ENCODE measurements at regions not wholly inside any gene's neighbourhood (a gene's known extent, or its start where the extent isn't known, plus 50 kb on each side); places are given as distances from the start of the nearest gene placed in this dataset.

DNA sequence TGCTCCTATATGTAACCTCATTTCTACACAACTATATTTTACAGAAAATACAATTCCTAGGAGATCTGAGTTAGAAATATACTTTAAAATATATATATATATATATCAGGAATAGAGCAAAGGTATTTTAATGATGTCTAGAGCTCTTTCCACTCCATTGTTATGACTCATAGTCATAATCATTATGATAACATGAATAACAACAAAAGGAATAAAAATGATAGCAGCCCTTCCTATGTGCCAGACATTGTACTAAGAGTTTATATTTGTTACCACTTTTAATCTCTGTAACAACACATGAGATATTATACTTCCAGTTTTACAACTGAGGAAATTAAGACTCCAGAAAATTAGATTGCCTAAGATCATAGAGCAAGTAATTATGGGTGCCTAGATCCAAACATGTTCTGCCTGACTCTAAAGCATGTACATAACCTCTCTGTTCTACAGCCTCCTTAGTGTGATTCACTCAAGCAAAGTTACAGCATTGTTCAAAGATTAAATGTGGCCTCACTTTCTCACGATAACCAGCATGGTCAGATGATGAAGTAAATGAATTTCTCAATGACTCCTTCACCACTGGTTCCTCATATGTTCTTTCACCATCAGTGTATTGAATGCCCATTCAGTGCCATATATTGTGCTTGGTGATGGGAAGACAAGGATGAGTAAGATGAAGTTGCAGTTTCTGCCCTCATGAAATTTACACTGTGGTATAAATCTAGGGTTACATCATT is 452.1 kb downstream of the EFNA5 start:
- peaks cover 12% of the 10 kb centered on the region for H3K4me1 ChIP-seq (ENCODE audit: control insufficient read depth, insufficient read depth, low read length)
- H3K27me3 ChIP-seq (ENCODE audit: control insufficient read depth in 1 of 2, insufficient read depth in 2 of 2, low read length in 2 of 2), result no peaks in the 10 kb centered on the region
- H3K9ac ChIP-seq (ENCODE audit: low read length in 2 of 2), result no peak overlapping the region
- H3K36me3 ChIP-seq (ENCODE audit: control insufficient read depth in 2 of 2, insufficient read depth in 2 of 2, low read length in 2 of 2), result no peaks in the 10 kb centered on the region
- H3K9me3 ChIP-seq (ENCODE audit: control insufficient read depth in 2 of 2, low read length in 2 of 2), result no peaks in the 10 kb centered on the region
- H3K4me3 ChIP-seq (ENCODE audit: low read length in 2 of 2), result no peak overlapping the region
- peak overlapping the region; percentile 50 for H3K27ac ChIP-seq (ENCODE audit: low read length)

DNA sequence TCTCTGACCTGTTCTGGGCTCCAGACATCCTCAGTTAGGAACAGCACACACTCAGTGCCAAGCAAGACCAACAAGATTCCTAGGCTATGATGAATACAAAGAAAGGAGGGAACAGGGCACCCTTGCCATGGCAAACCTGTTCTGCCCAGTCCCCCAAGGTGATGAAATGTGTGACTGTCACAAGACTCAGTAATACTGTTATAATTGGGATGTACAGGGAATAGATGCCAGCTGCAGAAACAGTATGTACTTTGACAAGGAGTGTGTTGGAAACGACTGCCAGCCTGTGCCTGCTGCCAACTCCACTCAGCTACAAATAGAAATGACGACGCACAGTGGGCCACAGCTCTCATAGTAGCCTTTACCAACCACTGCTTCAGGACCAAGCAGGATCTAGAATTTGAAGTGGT is 453.0 kb downstream of the EFNA5 start:
- H3K27me3 ChIP-seq (ENCODE audit: control insufficient read depth in 1 of 2, insufficient read depth in 2 of 2, low read length in 2 of 2), result no peaks in the 10 kb centered on the region
- peaks cover 12% of the 10 kb centered on the region for H3K4me1 ChIP-seq (ENCODE audit: control insufficient read depth, insufficient read depth, low read length)
- H3K9me3 ChIP-seq (ENCODE audit: control insufficient read depth in 2 of 2, low read length in 2 of 2), result no peaks in the 10 kb centered on the region
- H3K4me3 ChIP-seq (ENCODE audit: low read length in 2 of 2), result peak overlapping the region; percentile 3 to 37
- no peaks in the 10 kb centered on the region for H3K36me3 ChIP-seq (ENCODE audit: control insufficient read depth in 2 of 2, insufficient read depth in 2 of 2, low read length in 2 of 2)
- H3K9ac ChIP-seq (ENCODE audit: low read length in 2 of 2), result no peak overlapping the region
- H3K27ac ChIP-seq (ENCODE audit: low read length), result peak overlapping the region; percentile 53

GRCh38 chr5:107216587-107216986 is 454.1 kb downstream of the EFNA5 start:
- no peak overlapping the region for H3K4me3 ChIP-seq (ENCODE audit: low read length in 2 of 2)
- H3K27ac ChIP-seq (ENCODE audit: low read length), result no peak overlapping the region
- no peaks in the 10 kb centered on the region for H3K27me3 ChIP-seq (ENCODE audit: control insufficient read depth in 1 of 2, insufficient read depth in 2 of 2, low read length in 2 of 2)
- peaks cover 12% of the 10 kb centered on the region for H3K4me1 ChIP-seq (ENCODE audit: control insufficient read depth, insufficient read depth, low read length)
- no peak overlapping the region for H3K9ac ChIP-seq (ENCODE audit: low read length in 2 of 2)
- H3K9me3 ChIP-seq (ENCODE audit: control insufficient read depth in 2 of 2, low read length in 2 of 2), result no peaks in the 10 kb centered on the region
- H3K36me3 ChIP-seq (ENCODE audit: control insufficient read depth in 2 of 2, insufficient read depth in 2 of 2, low read length in 2 of 2), result no peaks in the 10 kb centered on the region

- Histone ChIP-seq H3K36me3 (ENCODE audit: control insufficient read depth in 2 of 2, insufficient read depth in 2 of 2, low read length in 2 of 2) (no peaks in the 10 kb centered on the region), H3K9ac (ENCODE audit: low read length in 2 of 2) (no peak overlapping the region), H3K4me1 (ENCODE audit: control insufficient read depth, insufficient read depth, low read length) (peaks cover 12% of the 10 kb centered on the region), H3K27me3 (ENCODE audit: control insufficient read depth in 1 of 2, insufficient read depth in 2 of 2, low read length in 2 of 2) (no peaks in the 10 kb centered on the region), H3K9me3 (ENCODE audit: control insufficient read depth in 2 of 2, low read length in 2 of 2) (no peaks in the 10 kb centered on the region), H3K27ac (ENCODE audit: low read length) (no peak overlapping the region), H3K4me3 (ENCODE audit: low read length in 2 of 2) (no peak overlapping the region)
Measured at GRCh38 chr5:107215611-107216010, 455.1 kb downstream of the EFNA5 start.

DNA sequence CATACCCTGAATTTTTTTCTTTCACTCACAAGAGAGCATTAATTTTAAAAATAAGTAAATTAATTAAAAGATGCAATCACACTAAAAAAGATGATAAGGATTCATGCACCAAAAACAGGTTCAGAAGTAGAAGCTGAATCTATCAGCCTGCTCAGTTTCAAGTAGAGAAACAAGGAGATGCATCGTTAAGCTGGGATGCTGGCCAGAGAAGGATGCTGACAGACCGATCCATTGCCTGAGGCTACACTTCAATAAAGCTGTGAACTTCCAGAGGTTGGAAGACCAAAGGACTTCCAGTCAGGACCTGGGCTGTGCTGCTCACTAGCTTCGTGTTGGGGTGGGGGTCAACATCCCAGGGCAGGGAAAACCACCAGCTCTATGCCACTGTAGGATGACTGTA is 457.7 kb downstream of the EFNA5 start:
- Histone ChIP-seq H3K9me3 (ENCODE audit: control insufficient read depth in 2 of 2, low read length in 2 of 2) (no peaks in the 10 kb centered on the region), H3K27ac (ENCODE audit: low read length) (no peak overlapping the region), H3K36me3 (ENCODE audit: control insufficient read depth in 2 of 2, insufficient read depth in 2 of 2, low read length in 2 of 2) (no peaks in the 10 kb centered on the region), H3K4me1 (ENCODE audit: control insufficient read depth, insufficient read depth, low read length) (peaks cover 10% of the 10 kb centered on the region), H3K4me3 (ENCODE audit: low read length in 2 of 2) (no peak overlapping the region), H3K27me3 (ENCODE audit: control insufficient read depth in 1 of 2, insufficient read depth in 2 of 2, low read length in 2 of 2) (no peaks in the 10 kb centered on the region), H3K9ac (ENCODE audit: low read length in 2 of 2) (no peak overlapping the region)

DNA sequence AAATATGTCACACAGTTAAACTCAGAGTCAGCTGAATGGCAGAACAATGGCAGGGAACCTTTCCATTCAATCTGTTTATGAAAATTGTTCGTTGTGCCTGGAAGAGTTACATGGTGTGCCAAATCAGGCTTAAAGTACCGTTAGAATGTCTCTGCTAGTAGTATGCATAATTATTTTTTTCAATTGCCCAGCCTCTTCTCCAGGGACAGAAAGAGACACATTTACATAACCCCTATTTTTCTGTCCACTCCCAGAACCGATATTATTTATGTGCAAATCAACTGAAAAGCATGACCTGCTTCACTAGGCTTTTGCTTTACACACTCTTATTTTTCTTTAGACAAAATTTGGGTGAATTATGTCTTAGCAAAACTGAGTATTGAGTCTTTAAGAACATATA is 459.1 kb downstream of the EFNA5 start:
- H3K4me3 ChIP-seq (ENCODE audit: low read length in 2 of 2), result no peak overlapping the region
- no peaks in the 10 kb centered on the region for H3K9me3 ChIP-seq (ENCODE audit: control insufficient read depth in 2 of 2, low read length in 2 of 2)
- H3K4me1 ChIP-seq (ENCODE audit: control insufficient read depth, insufficient read depth, low read length), result no peaks in the 10 kb centered on the region
- no peak overlapping the region for H3K27ac ChIP-seq (ENCODE audit: low read length)
- no peak overlapping the region for H3K9ac ChIP-seq (ENCODE audit: low read length in 2 of 2)
- H3K36me3 ChIP-seq (ENCODE audit: control insufficient read depth in 2 of 2, insufficient read depth in 2 of 2, low read length in 2 of 2), result no peaks in the 10 kb centered on the region
- H3K27me3 ChIP-seq (ENCODE audit: control insufficient read depth in 1 of 2, insufficient read depth in 2 of 2, low read length in 2 of 2), result no peaks in the 10 kb centered on the region

GRCh38 chr5:107208867-107209266 is 461.9 kb downstream of the EFNA5 start:
- Histone ChIP-seq H3K4me1 (ENCODE audit: control insufficient read depth, insufficient read depth, low read length) (no peaks in the 10 kb centered on the region), H3K4me3 (ENCODE audit: low read length in 2 of 2) (no peak overlapping the region), H3K27me3 (ENCODE audit: control insufficient read depth in 1 of 2, insufficient read depth in 2 of 2, low read length in 2 of 2) (no peaks in the 10 kb centered on the region), H3K27ac (ENCODE audit: low read length) (no peak overlapping the region), H3K36me3 (ENCODE audit: control insufficient read depth in 2 of 2, insufficient read depth in 2 of 2, low read length in 2 of 2) (no peaks in the 10 kb centered on the region), H3K9me3 (ENCODE audit: control insufficient read depth in 2 of 2, low read length in 2 of 2) (no peaks in the 10 kb centered on the region), H3K9ac (ENCODE audit: low read length in 2 of 2) (no peak overlapping the region)

- Histone ChIP-seq H3K27me3 (ENCODE audit: control insufficient read depth in 1 of 2, insufficient read depth in 2 of 2, low read length in 2 of 2) (no peaks in the 10 kb centered on the region), H3K4me3 (ENCODE audit: low read length in 2 of 2) (no peak overlapping the region), H3K9ac (ENCODE audit: low read length in 2 of 2) (no peak overlapping the region), H3K9me3 (ENCODE audit: control insufficient read depth in 2 of 2, low read length in 2 of 2) (no peaks in the 10 kb centered on the region), H3K36me3 (ENCODE audit: control insufficient read depth in 2 of 2, insufficient read depth in 2 of 2, low read length in 2 of 2) (no peaks in the 10 kb centered on the region), H3K4me1 (ENCODE audit: control insufficient read depth, insufficient read depth, low read length) (no peaks in the 10 kb centered on the region), H3K27ac (ENCODE audit: low read length) (no peak overlapping the region)
Measured at GRCh38 chr5:107204413-107204812, 466.3 kb downstream of the EFNA5 start.

DNA sequence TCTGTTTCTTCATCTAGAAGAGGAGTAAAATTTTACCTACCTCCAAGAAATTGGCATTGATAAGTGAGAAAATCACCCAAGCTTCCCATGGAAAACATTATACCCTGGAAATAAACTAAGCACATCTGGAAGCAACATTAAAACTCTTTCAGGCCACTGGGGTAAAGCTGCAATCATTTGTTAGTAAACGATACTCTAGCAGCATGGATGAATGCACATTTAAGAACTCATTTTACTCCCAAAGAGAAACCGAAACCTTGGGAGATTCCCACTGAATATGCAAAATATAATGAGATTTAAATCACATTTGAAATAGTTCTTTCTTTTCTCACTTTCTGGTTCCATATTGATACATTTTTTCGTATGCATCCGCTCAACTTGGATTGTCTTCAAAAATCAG is 467.5 kb downstream of the EFNA5 start:
- H3K36me3 ChIP-seq (ENCODE audit: control insufficient read depth in 2 of 2, insufficient read depth in 2 of 2, low read length in 2 of 2), result no peaks in the 10 kb centered on the region
- H3K27ac ChIP-seq (ENCODE audit: low read length), result no peak overlapping the region
- no peak overlapping the region for H3K4me3 ChIP-seq (ENCODE audit: low read length in 2 of 2)
- H3K27me3 ChIP-seq (ENCODE audit: control insufficient read depth in 1 of 2, insufficient read depth in 2 of 2, low read length in 2 of 2), result no peaks in the 10 kb centered on the region
- no peak overlapping the region for H3K9ac ChIP-seq (ENCODE audit: low read length in 2 of 2)
- H3K9me3 ChIP-seq (ENCODE audit: control insufficient read depth in 2 of 2, low read length in 2 of 2), result no peaks in the 10 kb centered on the region
- H3K4me1 ChIP-seq (ENCODE audit: control insufficient read depth, insufficient read depth, low read length), result no peaks in the 10 kb centered on the region

DNA sequence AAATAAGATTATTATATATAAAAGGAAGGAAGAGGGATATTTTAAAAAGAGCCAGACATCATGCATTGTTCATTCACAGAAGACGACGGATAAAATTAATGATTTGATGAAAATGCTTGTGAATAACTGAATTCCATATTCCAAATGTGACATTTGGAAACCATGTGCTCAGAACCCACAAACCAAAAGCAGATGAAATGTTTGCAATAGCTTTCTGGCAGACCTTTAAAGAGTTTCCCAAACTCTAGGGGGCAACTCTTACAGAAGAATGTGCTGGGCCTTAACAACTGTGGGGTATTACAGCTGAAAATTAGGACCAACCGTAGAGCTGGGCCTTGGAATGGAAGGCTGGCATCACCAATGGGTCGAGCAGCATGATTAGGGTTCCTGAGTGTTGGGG is 471.0 kb downstream of the EFNA5 start:
- Histone ChIP-seq H3K4me3 (ENCODE audit: low read length in 2 of 2) (no peak overlapping the region), H3K36me3 (ENCODE audit: control insufficient read depth in 2 of 2, insufficient read depth in 2 of 2, low read length in 2 of 2) (no peaks in the 10 kb centered on the region), H3K9me3 (ENCODE audit: control insufficient read depth in 2 of 2, low read length in 2 of 2) (no peaks in the 10 kb centered on the region), H3K4me1 (ENCODE audit: control insufficient read depth, insufficient read depth, low read length) (no peaks in the 10 kb centered on the region), H3K27ac (ENCODE audit: low read length) (no peak overlapping the region), H3K27me3 (ENCODE audit: control insufficient read depth in 1 of 2, insufficient read depth in 2 of 2, low read length in 2 of 2) (no peaks in the 10 kb centered on the region), H3K9ac (ENCODE audit: low read length in 2 of 2) (no peak overlapping the region)

GRCh38 chr5:107196500-107197059 is 474.2 kb downstream of the EFNA5 start:
- H3K9me3 ChIP-seq (ENCODE audit: control insufficient read depth in 2 of 2, low read length in 2 of 2), result no peaks in the 10 kb centered on the region
- no peaks in the 10 kb centered on the region for H3K27me3 ChIP-seq (ENCODE audit: control insufficient read depth in 1 of 2, insufficient read depth in 2 of 2, low read length in 2 of 2)
- no peaks in the 10 kb centered on the region for H3K4me1 ChIP-seq (ENCODE audit: control insufficient read depth, insufficient read depth, low read length)
- no peak overlapping the region for H3K4me3 ChIP-seq (ENCODE audit: low read length in 2 of 2)
- no peaks in the 10 kb centered on the region for H3K36me3 ChIP-seq (ENCODE audit: control insufficient read depth in 2 of 2, insufficient read depth in 2 of 2, low read length in 2 of 2)
- H3K27ac ChIP-seq (ENCODE audit: low read length), result no peak overlapping the region
- H3K9ac ChIP-seq (ENCODE audit: low read length in 2 of 2), result no peak overlapping the region
